A549 (cell line): ENCODE measurements at regions not wholly inside any gene's neighbourhood (a gene's known extent, or its start where the extent isn't known, plus 50 kb on each side); places are given as distances from the start of the nearest gene placed in this dataset.

Experiments used
- CTCF ChIP-seq: fragments of >200 bp; sonication (Bioruptor Twin); formaldehyde crosslinking; IDR thresholded peaks from 3 replicates; pipeline ENCODE4 v1.5.1; 2016
- EP300 ChIP-seq, 2 experiments: fragments of >200 bp; sonication (Bioruptor Twin); formaldehyde crosslinking; IDR thresholded peaks; 2 replicates in 1 of 2; 3 replicates in 1 of 2; pipeline ENCODE4 v1.6.1; 2016 to 2017
- FOSL2 ChIP-seq, 2 experiments: fragments of 450-650 bp in 1 of 2; fragments of >200 bp in 1 of 2; sonication (Bioruptor Twin) in 1 of 2; formaldehyde crosslinking; IDR thresholded peaks; 2 replicates each; pipeline versions ENCODE4 v1.5.0 to v1.6.1; 2016 to 2020; ENCODE audit warnings: mild to moderate bottlenecking in 1 of 2, moderate library complexity in 1 of 2
- HMGXB4 ChIP-seq: fragments of 250-450 bp; sonication (Bioruptor Pico); IDR thresholded peaks from 2 replicates; pipeline ENCODE4 v1.5.0; 2021; ENCODE audit warnings: mild to moderate bottlenecking, moderate library complexity, borderline replicate concordance
- PHF8 ChIP-seq: fragments of 200-600 bp; sonication (generic); IDR thresholded peaks from 2 replicates; pipeline ENCODE4 v1.6.1; 2016; ENCODE audit warnings: low read depth, mild to moderate bottlenecking, antibody characterized with exemption, moderate library complexity, borderline replicate concordance
- POLR2A ChIP-seq: IDR thresholded peaks from 2 replicates; pipeline ENCODE4 v1.6.1; 2012; ENCODE audit warnings: mild to moderate bottlenecking, low read length
- POLR2AphosphoS2 ChIP-seq: conservative IDR thresholded peaks from 2 replicates; pipeline ENCODE4 v1.6.1; 2012; ENCODE audit warnings: low read length, improper control_type of control experiment, inconsistent platforms
- RAD21 ChIP-seq, 2 experiments: fragments of >200 bp in 1 of 2; sonication (Bioruptor Twin) in 1 of 2; formaldehyde crosslinking in 1 of 2; IDR thresholded peaks in 1 of 2; conservative IDR thresholded peaks in 1 of 2; 2 replicates in 1 of 2; 3 replicates in 1 of 2; pipeline ENCODE4 v1.6.1; 2012 to 2018; ENCODE audit warnings: inconsistent platforms in 1 of 2
- RFX5 ChIP-seq: fragments of 450-650 bp; IDR thresholded peaks from 2 replicates; pipeline ENCODE4 v1.7.1; 2014; ENCODE audit warnings: antibody characterized with exemption, mild to moderate bottlenecking, moderate library complexity
- ZFP36 ChIP-seq: fragments of 450-650 bp; IDR thresholded peaks from 2 replicates; pipeline ENCODE4 v1.6.1; 2014; ENCODE audit warnings: borderline replicate concordance; ENCODE audit not compliant: partially characterized antibody

GRCh38 chr6:6851059-6851948, 256.5 kb upstream of the RREB1 start:
- TF ChIP-seq PHF8 (no peak), POLR2A (no peak), CTCF (no peak), RAD21 (conservative IDR thresholded peaks at IDR 0.05 in 1 of 2, IDR thresholded peaks at IDR 0.05 in 1 of 2) (no peak), EP300 (IDR thresholded peaks at IDR 0.05) (no peak), RFX5 (no peak), HMGXB4 (CRISPR knock-in tag) (no peak), ZFP36 (no peak), FOSL2 (IDR thresholded peaks at IDR 0.05) (no peak), FOSL2 (CRISPR knock-in tag; IDR thresholded peaks at IDR 0.05) (peak; percentile 56), POLR2AphosphoS2 (no peak)
